ENCODE measurements at regions not wholly inside any gene's neighbourhood (a gene's known extent, or its start where the extent isn't known, plus 50 kb on each side); places are given as distances from the start of the nearest gene placed in this dataset.
A peak's percentile ranks its signal among the peaks of the same experiment; 100 is the strongest.

- no peak for FAIRE-seq
Observed at GRCh38 chr15:70166506-70167087, 68.9 kb upstream of the TLE3 start.

GRCh38 chr15:70165716-70166284, 68.1 kb upstream of the TLE3 start:
- no peak for DNase-seq (ENCODE audit: insufficient read length, low spot score)
- FAIRE-seq = no peak
- TF ChIP-seq SPI1 (IDR thresholded peaks at IDR 0.05; ENCODE audit: low read depth, low read length) = no peak
- no peak for TF ChIP-seq TAF1 (IDR thresholded peaks at IDR 0.05; ENCODE audit: low read depth, low read length)
- TF ChIP-seq POLR2AphosphoS5 (IDR thresholded peaks at IDR 0.05; ENCODE audit: low read depth, low read length) = no peak
- no peak for TF ChIP-seq POLR2A (IDR thresholded peaks at IDR 0.05; ENCODE audit: low read depth, low read length)
- TF ChIP-seq PAX5 (IDR thresholded peaks at IDR 0.05; ENCODE audit: insufficient read depth, low read length, severe bottlenecking) = no peak
- no peak for TF ChIP-seq POU2F2 (IDR thresholded peaks at IDR 0.05; ENCODE audit: low read depth, low read length)

More at GRCh38 chr15:70166506-70167087, 68.9 kb upstream of the TLE3 start:
- TF ChIP-seq POLR2AphosphoS5 (IDR thresholded peaks at IDR 0.05; ENCODE audit: low read depth, low read length) (no peak), PAX5 (IDR thresholded peaks at IDR 0.05; ENCODE audit: insufficient read depth, low read length, severe bottlenecking) (no peak), TAF1 (IDR thresholded peaks at IDR 0.05; ENCODE audit: low read depth, low read length) (no peak), POLR2A (IDR thresholded peaks at IDR 0.05; ENCODE audit: low read depth, low read length) (no peak), POU2F2 (IDR thresholded peaks at IDR 0.05; ENCODE audit: low read depth, low read length) (no peak), SPI1 (IDR thresholded peaks at IDR 0.05; ENCODE audit: low read depth, low read length) (no peak)
- no peak for DNase-seq (ENCODE audit: insufficient read length, low spot score)

DNA sequence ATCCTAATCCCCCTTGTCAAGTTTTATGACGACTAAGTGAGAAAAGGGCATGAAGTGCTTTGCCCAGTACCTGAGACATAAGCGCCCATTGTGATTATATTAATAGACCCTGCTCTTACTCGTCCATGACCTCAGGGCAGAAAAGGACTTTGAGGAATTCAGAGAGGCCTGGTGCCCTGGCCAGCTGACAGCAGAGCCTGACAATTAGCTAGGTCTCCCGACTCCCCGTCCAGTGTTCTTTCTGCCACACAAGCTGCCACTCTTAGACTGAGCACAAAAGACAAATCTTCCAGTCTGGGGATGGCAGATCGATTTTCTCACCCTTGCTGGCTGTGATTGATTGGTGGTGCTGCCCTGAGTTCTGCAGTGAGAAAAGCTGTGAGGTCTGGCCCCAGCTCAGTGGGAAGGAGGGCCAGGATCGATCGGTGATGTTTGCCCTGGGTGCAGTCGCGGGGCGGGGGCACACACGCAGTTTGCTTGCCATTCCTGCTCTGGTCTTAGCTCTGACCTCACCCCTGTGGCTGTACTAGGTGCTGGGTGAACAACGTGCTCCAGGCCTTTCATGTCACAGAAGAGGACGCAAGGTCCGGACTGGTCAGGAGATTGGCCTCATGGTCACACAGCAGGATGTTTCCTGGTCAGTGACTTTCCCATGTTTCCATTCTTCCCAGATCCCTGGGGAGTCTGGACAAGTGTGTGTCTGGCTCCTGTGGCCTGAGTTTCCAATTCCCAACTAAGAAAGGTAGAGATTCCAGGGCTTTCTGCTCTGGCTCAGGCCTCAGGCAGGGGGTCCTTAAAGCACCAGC, 67.4 kb upstream of the TLE3 start:
- TF ChIP-seq POU2F2 (IDR thresholded peaks at IDR 0.05; ENCODE audit: low read depth, low read length) (no peak), POLR2AphosphoS5 (IDR thresholded peaks at IDR 0.05; ENCODE audit: low read depth, low read length) (no peak), PAX5 (IDR thresholded peaks at IDR 0.05; ENCODE audit: insufficient read depth, low read length, severe bottlenecking) (no peak), TAF1 (IDR thresholded peaks at IDR 0.05; ENCODE audit: low read depth, low read length) (no peak), POLR2A (IDR thresholded peaks at IDR 0.05; ENCODE audit: low read depth, low read length) (no peak), SPI1 (IDR thresholded peaks at IDR 0.05; ENCODE audit: low read depth, low read length) (no peak)
- DNase-seq (ENCODE audit: insufficient read length, low spot score) (no peak), FAIRE-seq (no peak)

DNA sequence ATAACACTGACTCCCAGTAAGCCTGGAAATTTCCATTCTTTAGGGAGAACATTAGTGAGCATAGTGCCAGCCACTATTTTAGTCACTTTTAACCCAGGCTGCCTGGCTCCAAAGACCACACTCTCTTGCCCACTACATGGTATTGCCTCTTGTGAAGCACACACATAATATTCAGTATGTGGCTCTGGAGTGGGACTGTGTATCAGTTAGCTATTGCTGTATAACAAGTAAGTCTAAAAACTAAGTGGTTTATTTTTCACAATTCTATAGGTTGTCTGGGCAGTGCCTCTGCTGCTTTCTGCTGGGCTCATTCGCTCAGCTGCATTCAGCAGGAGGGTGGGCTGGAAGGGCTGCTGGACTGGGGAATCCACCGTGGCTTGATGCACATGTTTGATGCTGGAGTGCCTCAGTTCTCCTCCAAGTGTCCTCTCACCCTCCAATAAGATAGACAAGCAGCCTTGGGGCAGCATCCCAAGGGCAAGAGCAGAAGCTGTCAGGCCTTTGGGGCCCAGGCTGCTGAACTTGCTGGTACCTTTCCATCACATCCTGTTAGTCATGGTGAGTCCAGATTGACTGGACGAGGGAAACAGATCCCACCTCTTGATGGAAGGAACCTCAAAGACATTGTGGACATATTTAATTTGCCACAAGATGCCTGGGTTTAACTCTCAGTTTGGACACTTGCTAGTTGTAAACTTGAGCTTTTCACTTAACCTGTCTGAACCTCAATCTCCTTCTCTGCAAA, 66.6 kb upstream of the TLE3 start:
- FAIRE-seq (no peak), DNase-seq (ENCODE audit: insufficient read length, low spot score) (no peak)
- TF ChIP-seq SPI1 (IDR thresholded peaks at IDR 0.05; ENCODE audit: low read depth, low read length) (no peak), POLR2A (IDR thresholded peaks at IDR 0.05; ENCODE audit: low read depth, low read length) (no peak), TAF1 (IDR thresholded peaks at IDR 0.05; ENCODE audit: low read depth, low read length) (no peak), POU2F2 (IDR thresholded peaks at IDR 0.05; ENCODE audit: low read depth, low read length) (no peak), PAX5 (IDR thresholded peaks at IDR 0.05; ENCODE audit: insufficient read depth, low read length, severe bottlenecking) (no peak), POLR2AphosphoS5 (IDR thresholded peaks at IDR 0.05; ENCODE audit: low read depth, low read length) (no peak)

GRCh38 chr15:70160803-70161565, 63.3 kb upstream of the TLE3 start:
- no peak for DNase-seq (ENCODE audit: insufficient read length, low spot score)
- TF ChIP-seq POLR2A (IDR thresholded peaks at IDR 0.05; ENCODE audit: low read depth, low read length) (no peak), POU2F2 (IDR thresholded peaks at IDR 0.05; ENCODE audit: low read depth, low read length) (no peak), POLR2AphosphoS5 (IDR thresholded peaks at IDR 0.05; ENCODE audit: low read depth, low read length) (no peak), PAX5 (IDR thresholded peaks at IDR 0.05; ENCODE audit: insufficient read depth, low read length, severe bottlenecking) (no peak), TAF1 (IDR thresholded peaks at IDR 0.05; ENCODE audit: low read depth, low read length) (no peak), SPI1 (IDR thresholded peaks at IDR 0.05; ENCODE audit: low read depth, low read length) (no peak)
- FAIRE-seq = no peak

GRCh38 chr15:70160267-70160666, 62.5 kb upstream of the TLE3 start:
- no peak for TF ChIP-seq POU2F2 (IDR thresholded peaks at IDR 0.05; ENCODE audit: low read depth, low read length)
- TF ChIP-seq PAX5 (IDR thresholded peaks at IDR 0.05; ENCODE audit: insufficient read depth, low read length, severe bottlenecking) = no peak
- no peak for TF ChIP-seq POLR2AphosphoS5 (IDR thresholded peaks at IDR 0.05; ENCODE audit: low read depth, low read length)
- no peak for TF ChIP-seq SPI1 (IDR thresholded peaks at IDR 0.05; ENCODE audit: low read depth, low read length)
- TF ChIP-seq TAF1 (IDR thresholded peaks at IDR 0.05; ENCODE audit: low read depth, low read length) = no peak
- TF ChIP-seq POLR2A (IDR thresholded peaks at IDR 0.05; ENCODE audit: low read depth, low read length) = no peak
- DNase-seq (ENCODE audit: insufficient read length, low spot score) = no peak
- no peak for FAIRE-seq

DNA sequence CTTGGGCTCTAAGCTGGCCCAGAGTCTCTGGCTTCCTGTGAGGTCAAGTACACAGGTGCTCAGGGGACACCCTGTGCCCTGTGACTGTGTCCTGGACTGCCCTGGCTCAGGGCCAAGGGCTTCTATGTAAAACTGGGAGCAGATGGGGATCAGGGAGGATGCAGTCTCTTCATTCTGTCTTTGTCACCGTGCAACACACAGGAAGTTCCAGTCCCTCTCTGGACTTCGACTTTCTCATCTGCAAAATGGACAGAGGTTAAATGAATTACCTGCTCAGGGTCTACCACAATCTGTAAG, 61.9 kb upstream of the TLE3 start:
- no peak for TF ChIP-seq TAF1 (IDR thresholded peaks at IDR 0.05; ENCODE audit: low read depth, low read length)
- TF ChIP-seq POLR2A (IDR thresholded peaks at IDR 0.05; ENCODE audit: low read depth, low read length) = no peak
- no peak for TF ChIP-seq PAX5 (IDR thresholded peaks at IDR 0.05; ENCODE audit: insufficient read depth, low read length, severe bottlenecking)
- no peak for TF ChIP-seq POU2F2 (IDR thresholded peaks at IDR 0.05; ENCODE audit: low read depth, low read length)
- TF ChIP-seq SPI1 (IDR thresholded peaks at IDR 0.05; ENCODE audit: low read depth, low read length) = no peak
- no peak for TF ChIP-seq POLR2AphosphoS5 (IDR thresholded peaks at IDR 0.05; ENCODE audit: low read depth, low read length)
- FAIRE-seq (no peak), DNase-seq (ENCODE audit: insufficient read length, low spot score) (no peak)

DNA sequence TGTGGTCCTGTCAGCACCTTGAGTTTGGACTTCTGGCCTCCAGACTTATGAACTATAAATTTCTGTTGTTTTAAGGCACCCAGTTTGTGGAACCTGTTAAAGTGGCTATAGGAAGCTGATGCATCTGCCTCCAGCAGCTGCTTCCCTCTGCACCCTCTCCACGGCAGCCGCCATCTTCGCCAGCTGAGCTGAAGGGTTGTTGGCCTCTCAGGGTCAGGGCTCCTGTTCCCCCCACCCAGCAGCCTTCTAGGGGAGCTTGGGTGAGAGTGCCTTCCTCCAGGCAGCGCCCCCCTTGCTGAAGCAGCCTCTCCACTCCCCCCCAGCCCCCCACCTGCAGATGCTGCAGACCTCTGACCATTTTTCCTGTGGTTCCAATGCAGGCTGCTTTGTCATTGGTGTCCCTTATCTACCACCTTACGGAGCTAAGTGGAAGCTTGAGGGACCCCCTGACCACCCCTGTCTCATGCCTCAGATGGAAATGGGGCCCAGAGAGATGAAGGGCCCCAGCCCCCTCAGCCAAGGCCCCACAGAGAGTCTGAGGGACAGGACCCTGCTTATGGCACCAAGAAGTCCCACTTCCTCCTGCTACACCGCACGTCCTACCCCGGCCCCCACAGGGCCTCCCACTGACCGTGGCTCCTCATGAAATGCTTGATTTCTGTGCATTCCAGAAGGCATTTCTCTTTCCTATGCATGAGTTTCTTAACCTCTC, 61.4 kb upstream of the TLE3 start:
- DNase-seq (ENCODE audit: insufficient read length, low spot score) = no peak
- TF ChIP-seq TAF1 (IDR thresholded peaks at IDR 0.05; ENCODE audit: low read depth, low read length) (no peak), PAX5 (IDR thresholded peaks at IDR 0.05; ENCODE audit: insufficient read depth, low read length, severe bottlenecking) (no peak), SPI1 (IDR thresholded peaks at IDR 0.05; ENCODE audit: low read depth, low read length) (peak; percentile 64), POU2F2 (IDR thresholded peaks at IDR 0.05; ENCODE audit: low read depth, low read length) (no peak), POLR2A (IDR thresholded peaks at IDR 0.05; ENCODE audit: low read depth, low read length) (no peak)
- FAIRE-seq = no peak

Measured in GM12891 (cell line).